GM18909 (cell line): ENCODE measurements at regions not wholly inside any gene's neighbourhood (a gene's known extent, or its start where the extent isn't known, plus 50 kb on each side); places are given as distances from the start of the nearest gene placed in this dataset.
"Not testable (repeated sequence)": the region's sequence is repeated elsewhere in the genome, so short reads cannot be mapped to it uniquely, and the experiment has no call there.

ENCODE experiments used
- ATAC-seq: cut with Tn5 transposase; IDR thresholded peaks from one replicate; pipeline ENCODE4 v1.9.1; 2021; ENCODE audit warnings: mild to moderate bottlenecking; ENCODE audit not compliant: unreplicated experiment, poor library complexity

GRCh38 chr18:60883587-60883986 is 449.6 kb upstream of the CDH20 start:
- ATAC-seq: no peak

- ATAC-seq: no peak
These were observed 445.1 kb upstream of the CDH20 start for GRCh38 chr18:60888071-60888624.

- ATAC-seq: no peak
These were observed 443.8 kb upstream of the CDH20 start for GRCh38 chr18:60889442-60889841.

GRCh38 chr18:60891936-60892335 is 441.3 kb upstream of the CDH20 start:
- no peak for ATAC-seq

- no peak for ATAC-seq
These were observed 440.8 kb upstream of the CDH20 start for GRCh38 chr18:60892441-60892840.

GRCh38 chr18:60892855-60893254 is 440.4 kb upstream of the CDH20 start:
- no peak for ATAC-seq

GRCh38 chr18:60893355-60894097 is 439.7 kb upstream of the CDH20 start:
- ATAC-seq: no peak

GRCh38 chr18:60894254-60894945 is 438.8 kb upstream of the CDH20 start:
- ATAC-seq: no peak

- ATAC-seq: no peak
These were observed 438.0 kb upstream of the CDH20 start for GRCh38 chr18:60895181-60895580.

GRCh38 chr18:60898111-60898510 is 435.1 kb upstream of the CDH20 start:
- no peak for ATAC-seq

GRCh38 chr18:60905699-60906098 is 427.5 kb upstream of the CDH20 start:
- ATAC-seq: no peak

GRCh38 chr18:60910534-60910933 is 422.7 kb upstream of the CDH20 start:
- no peak for ATAC-seq

GRCh38 chr18:60911504-60911903 is 421.7 kb upstream of the CDH20 start:
- ATAC-seq: no peak

- ATAC-seq: no peak
These were observed 418.1 kb upstream of the CDH20 start for GRCh38 chr18:60915160-60915559.

GRCh38 chr18:60918862-60919261 is 414.4 kb upstream of the CDH20 start:
- ATAC-seq: not testable (repeated sequence)

- no peak for ATAC-seq
These were observed 407.3 kb upstream of the CDH20 start for GRCh38 chr18:60925892-60926291.

GRCh38 chr18:60929966-60930365 is 403.3 kb upstream of the CDH20 start:
- no peak for ATAC-seq

- ATAC-seq: no peak
These were observed 398.0 kb upstream of the CDH20 start for GRCh38 chr18:60935041-60935910.

GRCh38 chr18:60936101-60936500 is 397.1 kb upstream of the CDH20 start:
- no peak for ATAC-seq

- no peak for ATAC-seq
These were observed 389.9 kb upstream of the CDH20 start for GRCh38 chr18:60943297-60943696.

GRCh38 chr18:60950634-60951033 is 382.6 kb upstream of the CDH20 start:
- ATAC-seq: no peak
